Spleen (tissue), 11 donors: ENCODE measurements at regions not wholly inside any gene's neighbourhood (a gene's known extent, or its start where the extent isn't known, plus 50 kb on each side); places are given as distances from the start of the nearest gene placed in this dataset.

Source experiments
- DNase-seq: peaks from one replicate; pipeline ENCODE4 v3.0.0-alpha.2; 2020
- H3K27ac ChIP-seq, 8 donors: fragments of 200-600 bp; sonication (generic) in 7 of 8; 1 replicate in 4 of 8; 2 replicates in 4 of 8; pipeline versions ENCODE4 v1.5.0 to v1.8.0; 2016 to 2021; ENCODE audit warnings: inconsistent platforms in 4 of 8, mild to moderate bottlenecking in 4 of 8, moderate library complexity in 1 of 8
- H3K27me3 ChIP-seq, 7 donors: fragments of 200-600 bp; sonication (generic) in 6 of 7; replicated peaks in 1 of 7; 1 replicate in 4 of 7; 2 replicates in 3 of 7; pipeline versions ENCODE4 v1.5.0 to v1.8.0; 2016 to 2021; ENCODE audit warnings: inconsistent platforms in 3 of 7, mild to moderate bottlenecking in 1 of 7
- H3K36me3 ChIP-seq, 6 donors: fragments of 200-600 bp; sonication (generic) in 5 of 6; 1 replicate in 4 of 6; 2 replicates in 2 of 6; pipeline versions ENCODE4 v1.5.0 to v1.8.0; 2016 to 2021; ENCODE audit warnings: inconsistent platforms in 2 of 6
- H3K4me1 ChIP-seq, 6 donors: fragments of 200-600 bp; sonication (generic) in 5 of 6; 1 replicate in 3 of 6; 2 replicates in 3 of 6; pipeline versions ENCODE4 v1.5.0 to v1.8.0; 2016 to 2021; ENCODE audit warnings: inconsistent platforms in 3 of 6
- H3K4me3 ChIP-seq, 8 donors: fragments of 200-600 bp; sonication (generic) in 7 of 8; 1 replicate in 4 of 8; 2 replicates in 4 of 8; pipeline versions ENCODE4 v1.5.0 to v1.8.0; 2016 to 2021; ENCODE audit warnings: inconsistent platforms in 4 of 8, mild to moderate bottlenecking in 4 of 8, moderate library complexity in 2 of 8
- H3K9me3 ChIP-seq, 8 donors: fragments of 200-600 bp; sonication (generic) in 7 of 8; 1 replicate in 4 of 8; 2 replicates in 4 of 8; pipeline versions ENCODE4 v1.5.0 to v1.8.0; 2016 to 2021; ENCODE audit warnings: inconsistent platforms in 4 of 8
- CTCF ChIP-seq, 11 experiments: fragments of 200-600 bp in 7 of 11; fragments of 450-650 bp in 4 of 11; sonication (generic) in 4 of 11; IDR thresholded peaks in 8 of 11; conservative IDR thresholded peaks in 3 of 11; 1 replicate in 7 of 11; 2 replicates in 4 of 11; pipeline versions ENCODE4 v1.4.0 to v1.8.0; 2016 to 2021; ENCODE audit warnings: antibody characterized with exemption in 11 of 11, inconsistent platforms in 4 of 11, mild to moderate bottlenecking in 1 of 11
- POLR2A ChIP-seq, 3 donors: fragments of 450-650 bp; IDR thresholded peaks; one replicate each; pipeline ENCODE4 v1.5.1; 2017; ENCODE audit warnings: antibody characterized with exemption in 3 of 3, mild to moderate bottlenecking in 1 of 3
- POLR2AphosphoS5 ChIP-seq, 3 donors: sonication (generic); formaldehyde crosslinking; IDR thresholded peaks; one replicate each; pipeline ENCODE4 v1.5.1; 2017; ENCODE audit warnings: antibody characterized with exemption in 3 of 3
- WGBS, 5 donors: extraction: QIAGEN DNeasy Blood & Tissue Kit in 3 of 5; methylation state at CpG; one replicate each; pipeline versions ENCODE4 v1.1.5 to v1.1.7; 2013 to 2018; 5-methylcytosine and 5-hydroxymethylcytosine counted together
- intact Hi-C: fragments of 100-400 bp; cut with DNase I; formaldehyde crosslinking; loops from one replicate; pipeline ENCODE4 v1.15.0; 2023; ENCODE audit warnings: low total_unique reads
- donor health status: healthy with polysubstance abuse.
- donor health status: DM: no; HTN: no; CAD: no; lungs with moderate emphysema.
- donor health status: DM: no; HTN: no; CAD: no.
- donor health status: Bipolar disorder and iron deficiency.
- donor health status: healthy.
- donor health status: DM: no; HTN: no; CAD: no.
- donor health status: DM: yes; HTN: yes; CAD: no.

- H3K36me3 ChIP-seq: no peaks in the 10 kb centered on the region
- no peaks in the 10 kb centered on the region for H3K4me1 ChIP-seq
- no peak for DNase-seq
- no peak overlapping the region for H3K4me3 ChIP-seq
- intact Hi-C loops: no loop called here
- TF ChIP-seq POLR2AphosphoS5 (IDR thresholded peaks at IDR 0.05) (no peak), CTCF (IDR thresholded peaks at IDR 0.05 in 8 of 11, conservative IDR thresholded peaks at IDR 0.05 in 3 of 11) (no peak), POLR2A (IDR thresholded peaks at IDR 0.05) (no peak)
- no peak overlapping the region for H3K27ac ChIP-seq
- H3K9me3 ChIP-seq: no peaks in the 10 kb centered on the region
- 76 to 84% (median 77%) methylated on average over 4 of the region's 4 CpGs for WGBS, 5 donors
- no peaks in the 10 kb centered on the region for H3K27me3 ChIP-seq
These were observed 180.4 kb upstream of the DTNBP1 start for GRCh38 chr6:15843226-15843625.

- H3K27ac ChIP-seq: no peak overlapping the region
- no peak overlapping the region for H3K4me3 ChIP-seq
- DNase-seq: no peak
- H3K36me3 ChIP-seq: no peaks in the 10 kb centered on the region
- no peaks in the 10 kb centered on the region for H3K4me1 ChIP-seq
- no peaks in the 10 kb centered on the region for H3K27me3 ChIP-seq
- H3K9me3 ChIP-seq: no peaks in the 10 kb centered on the region
- intact Hi-C loops: no loop called here
- WGBS, 5 donors: 90 to 94% (median 93%) methylated on average over 3 of the region's 3 CpGs
- TF ChIP-seq CTCF (IDR thresholded peaks at IDR 0.05 in 8 of 11, conservative IDR thresholded peaks at IDR 0.05 in 3 of 11): no peak
- no peak for TF ChIP-seq POLR2AphosphoS5 (IDR thresholded peaks at IDR 0.05)
- no peak for TF ChIP-seq POLR2A (IDR thresholded peaks at IDR 0.05)
These were observed 179.9 kb upstream of the DTNBP1 start for GRCh38 chr6:15842727-15843117.

- Histone ChIP-seq H3K27ac (no peak overlapping the region), H3K36me3 (no peaks in the 10 kb centered on the region), H3K9me3 (no peaks in the 10 kb centered on the region), H3K4me3 (no peak overlapping the region), H3K27me3 (no peaks in the 10 kb centered on the region), H3K4me1 (no peaks in the 10 kb centered on the region)
- no peak for TF ChIP-seq CTCF (IDR thresholded peaks at IDR 0.05 in 8 of 11, conservative IDR thresholded peaks at IDR 0.05 in 3 of 11)
- TF ChIP-seq POLR2A (IDR thresholded peaks at IDR 0.05): no peak
- TF ChIP-seq POLR2AphosphoS5 (IDR thresholded peaks at IDR 0.05): no peak
- WGBS, 5 donors: 85 to 94% (median 91%) methylated on average over 9 of the region's 9 CpGs
- intact Hi-C loops: no loop called here
- no peak for DNase-seq
These were observed 179.3 kb upstream of the DTNBP1 start for GRCh38 chr6:15841937-15842726.

GRCh38 chr6:15839969-15840541, 177.2 kb upstream of the DTNBP1 start:
- Histone ChIP-seq H3K4me3 (no peak overlapping the region), H3K9me3 (no peaks in the 10 kb centered on the region), H3K4me1 (no peaks in the 10 kb centered on the region), H3K27me3 (no peaks in the 10 kb centered on the region), H3K36me3 (no peaks in the 10 kb centered on the region), H3K27ac (no peak overlapping the region)
- TF ChIP-seq POLR2A (IDR thresholded peaks at IDR 0.05) (no peak), CTCF (IDR thresholded peaks at IDR 0.05 in 8 of 11, conservative IDR thresholded peaks at IDR 0.05 in 3 of 11) (no peak), POLR2AphosphoS5 (IDR thresholded peaks at IDR 0.05) (no peak)
- whole genome bisulfite sequencing, 5 donors: 73 to 86% (median 78%) methylated on average over 5 of the region's 5 CpGs
- intact Hi-C loops: no loop called here
- no peak for DNase-seq
